Gastrocnemius medialis (tissue), 4 donors: ENCODE measurements at regions not wholly inside any gene's neighbourhood (a gene's known extent, or its start where the extent isn't known, plus 50 kb on each side); places are given as distances from the start of the nearest gene placed in this dataset.

Experiments used
- POLR2A ChIP-seq, 2 donors: fragments of 450-650 bp; IDR thresholded peaks; one replicate each; pipeline ENCODE4 v1.6.1; 2017; ENCODE audit warnings: antibody characterized with exemption in 2 of 2, mild to moderate bottlenecking in 2 of 2, moderate library complexity in 2 of 2
- TF ChIP-seq, protein P1 (sequence below), 5 experiments: fragments of 450-650 bp in 3 of 5; fragments of 200-600 bp in 2 of 5; sonication (generic) in 2 of 5; IDR thresholded peaks in 4 of 5; conservative IDR thresholded peaks in 1 of 5; 1 replicate in 4 of 5; 2 replicates in 1 of 5; pipeline ENCODE4 v1.5.1; 2016 to 2019; ENCODE audit warnings: antibody characterized with exemption in 5 of 5, mild to moderate bottlenecking in 3 of 5, moderate library complexity in 3 of 5

DNA sequence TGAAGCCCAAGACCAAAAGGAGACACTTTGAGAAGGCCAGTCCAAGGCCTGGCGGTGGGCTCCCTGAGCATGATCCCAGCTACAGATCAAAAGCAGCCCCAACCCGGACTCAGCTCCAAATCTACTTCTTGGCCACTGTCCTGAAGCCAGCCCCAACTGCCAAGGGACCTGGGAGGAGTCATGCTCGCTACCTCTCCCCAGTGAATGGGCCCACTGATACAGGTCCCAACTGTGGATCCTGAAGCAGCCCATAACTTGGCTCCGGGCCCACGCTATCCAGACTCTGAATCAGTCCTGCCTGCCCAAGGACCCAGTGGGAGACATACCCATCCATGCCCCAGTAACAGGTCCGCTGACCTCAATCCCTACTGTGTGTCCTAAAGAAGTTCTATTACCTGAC is 1545.3 kb upstream of the C9orf72 start:
- TF ChIP-seq, protein P1, sequence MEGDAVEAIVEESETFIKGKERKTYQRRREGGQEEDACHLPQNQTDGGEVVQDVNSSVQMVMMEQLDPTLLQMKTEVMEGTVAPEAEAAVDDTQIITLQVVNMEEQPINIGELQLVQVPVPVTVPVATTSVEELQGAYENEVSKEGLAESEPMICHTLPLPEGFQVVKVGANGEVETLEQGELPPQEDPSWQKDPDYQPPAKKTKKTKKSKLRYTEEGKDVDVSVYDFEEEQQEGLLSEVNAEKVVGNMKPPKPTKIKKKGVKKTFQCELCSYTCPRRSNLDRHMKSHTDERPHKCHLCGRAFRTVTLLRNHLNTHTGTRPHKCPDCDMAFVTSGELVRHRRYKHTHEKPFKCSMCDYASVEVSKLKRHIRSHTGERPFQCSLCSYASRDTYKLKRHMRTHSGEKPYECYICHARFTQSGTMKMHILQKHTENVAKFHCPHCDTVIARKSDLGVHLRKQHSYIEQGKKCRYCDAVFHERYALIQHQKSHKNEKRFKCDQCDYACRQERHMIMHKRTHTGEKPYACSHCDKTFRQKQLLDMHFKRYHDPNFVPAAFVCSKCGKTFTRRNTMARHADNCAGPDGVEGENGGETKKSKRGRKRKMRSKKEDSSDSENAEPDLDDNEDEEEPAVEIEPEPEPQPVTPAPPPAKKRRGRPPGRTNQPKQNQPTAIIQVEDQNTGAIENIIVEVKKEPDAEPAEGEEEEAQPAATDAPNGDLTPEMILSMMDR (IDR thresholded peaks at IDR 0.05 in 4 of 5, conservative IDR thresholded peaks at IDR 0.05 in 1 of 5): no peak
- no peak for TF ChIP-seq POLR2A (IDR thresholded peaks at IDR 0.05)
